SH-SY5Y (cell line): ENCODE measurements at regions not wholly inside any gene's neighbourhood (a gene's known extent, or its start where the extent isn't known, plus 50 kb on each side); places are given as distances from the start of the nearest gene placed in this dataset.

Experiments
- GATA2 ChIP-seq: IDR thresholded peaks from 2 replicates; pipeline ENCODE4 v1.6.1; 2011; ENCODE audit warnings: mild to moderate bottlenecking, low read depth, low read length
- GATA3 ChIP-seq: IDR thresholded peaks from 2 replicates; pipeline ENCODE4 v1.6.1; 2011; ENCODE audit warnings: low read depth, mild to moderate bottlenecking, low read length, moderate library complexity

- TF ChIP-seq GATA2 (no peak), GATA3 (no peak)
Observed at GRCh38 chr2:2681711-2682251, 350.7 kb upstream of the MYT1L start.
